ENCODE measurements at regions not wholly inside any gene's neighbourhood (a gene's known extent, or its start where the extent isn't known, plus 50 kb on each side); places are given as distances from the start of the nearest gene placed in this dataset.

DNA sequence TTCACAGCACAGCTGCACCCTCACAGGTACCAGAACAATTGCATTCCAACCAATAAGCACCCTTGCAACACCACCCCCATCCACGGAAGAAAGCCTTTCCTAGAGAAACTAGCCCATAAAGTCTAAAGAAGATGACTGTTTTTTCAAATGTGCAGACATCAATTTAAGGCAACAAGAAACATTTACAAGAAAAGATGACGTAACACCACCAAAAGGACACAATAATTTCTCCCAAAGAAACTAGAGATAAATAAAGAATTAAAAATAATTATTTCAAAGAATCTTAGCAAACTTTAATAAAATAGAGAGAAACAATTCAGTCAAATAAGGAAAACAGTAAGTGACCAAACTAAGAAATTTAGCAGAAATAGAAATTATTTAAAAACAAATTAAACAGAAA is 352.3 kb upstream of the ATXN7L3B start:
- TF ChIP-seq POLR2A (IDR thresholded peaks at IDR 0.05) (no peak), EP300 (IDR thresholded peaks at IDR 0.05) (no peak)
- TF ChIP-seq, protein P1, sequence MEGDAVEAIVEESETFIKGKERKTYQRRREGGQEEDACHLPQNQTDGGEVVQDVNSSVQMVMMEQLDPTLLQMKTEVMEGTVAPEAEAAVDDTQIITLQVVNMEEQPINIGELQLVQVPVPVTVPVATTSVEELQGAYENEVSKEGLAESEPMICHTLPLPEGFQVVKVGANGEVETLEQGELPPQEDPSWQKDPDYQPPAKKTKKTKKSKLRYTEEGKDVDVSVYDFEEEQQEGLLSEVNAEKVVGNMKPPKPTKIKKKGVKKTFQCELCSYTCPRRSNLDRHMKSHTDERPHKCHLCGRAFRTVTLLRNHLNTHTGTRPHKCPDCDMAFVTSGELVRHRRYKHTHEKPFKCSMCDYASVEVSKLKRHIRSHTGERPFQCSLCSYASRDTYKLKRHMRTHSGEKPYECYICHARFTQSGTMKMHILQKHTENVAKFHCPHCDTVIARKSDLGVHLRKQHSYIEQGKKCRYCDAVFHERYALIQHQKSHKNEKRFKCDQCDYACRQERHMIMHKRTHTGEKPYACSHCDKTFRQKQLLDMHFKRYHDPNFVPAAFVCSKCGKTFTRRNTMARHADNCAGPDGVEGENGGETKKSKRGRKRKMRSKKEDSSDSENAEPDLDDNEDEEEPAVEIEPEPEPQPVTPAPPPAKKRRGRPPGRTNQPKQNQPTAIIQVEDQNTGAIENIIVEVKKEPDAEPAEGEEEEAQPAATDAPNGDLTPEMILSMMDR (IDR thresholded peaks at IDR 0.05), result no peak
- WGBS, 2 donors, result 72 to 86% methylated on average over 2 of the region's 2 CpGs

DNA sequence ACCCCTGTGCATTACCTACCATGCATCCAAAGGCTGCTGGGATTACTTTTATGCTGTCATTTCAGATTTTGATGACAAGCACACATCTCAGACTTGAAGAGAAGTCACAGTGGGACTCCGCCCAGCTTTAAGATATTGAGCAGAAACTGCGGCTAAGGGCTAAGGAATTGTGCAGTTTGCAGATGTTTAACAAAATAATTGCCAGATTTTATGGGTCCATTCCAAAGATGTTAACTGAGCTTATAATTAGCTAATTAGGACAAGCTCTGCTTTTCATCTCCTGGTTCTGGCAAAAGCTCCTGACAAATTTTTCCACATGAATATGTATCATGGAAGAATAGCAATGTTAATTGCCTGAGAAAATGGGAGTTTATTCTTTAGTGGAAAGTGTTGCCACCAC is 344.4 kb upstream of the ATXN7L3B start:
- H3K36me3 ChIP-seq, result no peaks in the 10 kb centered on the region
- no peak for DNase-seq (ENCODE audit: low spot score in 2 of 2)
- no peak for TF ChIP-seq EP300 (IDR thresholded peaks at IDR 0.05)
- TF ChIP-seq, protein P1 (IDR thresholded peaks at IDR 0.05), result no peak
- TF ChIP-seq POLR2A (IDR thresholded peaks at IDR 0.05), result no peak
- no peaks in the 10 kb centered on the region for H3K27me3 ChIP-seq
- H3K27ac ChIP-seq, result no peak overlapping the region
- no peaks in the 10 kb centered on the region for H3K4me1 ChIP-seq
- no peaks in the 10 kb centered on the region for H3K9me3 ChIP-seq
- 80 to 88% methylated on average over 2 of the region's 2 CpGs for WGBS, 2 donors
- H3K4me3 ChIP-seq, result no peak overlapping the region

More for the DNA sequence above, 352.3 kb upstream of the ATXN7L3B start:
- Histone ChIP-seq H3K27me3 (no peaks in the 10 kb centered on the region), H3K36me3 (no peaks in the 10 kb centered on the region), H3K27ac (no peak overlapping the region), H3K9me3 (no peaks in the 10 kb centered on the region), H3K4me1 (no peaks in the 10 kb centered on the region), H3K4me3 (no peak overlapping the region)
- DNase-seq (ENCODE audit: low spot score in 2 of 2), result no peak

DNA sequence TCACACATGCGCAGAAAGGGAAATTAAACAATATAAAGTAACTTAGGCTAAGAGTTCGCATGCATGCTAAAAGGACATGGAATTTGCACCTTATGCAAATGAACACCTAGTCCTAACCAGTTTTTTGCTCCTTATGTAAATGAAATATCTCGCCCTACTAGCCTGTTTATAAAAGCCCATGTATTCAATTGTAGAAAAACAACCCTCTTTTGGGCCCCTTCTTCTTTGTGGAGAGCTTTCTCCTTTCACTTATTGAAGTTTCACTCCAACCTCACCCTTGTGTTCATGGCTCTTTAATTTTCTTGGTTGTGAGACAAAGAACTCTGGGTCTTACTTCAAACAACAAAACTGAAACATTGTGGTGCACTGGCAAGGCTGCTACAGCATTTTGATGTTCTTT is 333.4 kb upstream of the ATXN7L3B start:
- Histone ChIP-seq H3K27me3 (no peaks in the 10 kb centered on the region), H3K9me3 (no peaks in the 10 kb centered on the region), H3K4me3 (no peak overlapping the region), H3K36me3 (no peaks in the 10 kb centered on the region), H3K27ac (no peak overlapping the region), H3K4me1 (no peaks in the 10 kb centered on the region)
- TF ChIP-seq POLR2A (IDR thresholded peaks at IDR 0.05), result no peak
- TF ChIP-seq, protein P1 (IDR thresholded peaks at IDR 0.05), result no peak
- TF ChIP-seq EP300 (IDR thresholded peaks at IDR 0.05), result no peak
- no peak for DNase-seq (ENCODE audit: low spot score in 2 of 2)
- WGBS, 2 donors, result 88 to 91% methylated on average over 3 of the region's 3 CpGs

DNA sequence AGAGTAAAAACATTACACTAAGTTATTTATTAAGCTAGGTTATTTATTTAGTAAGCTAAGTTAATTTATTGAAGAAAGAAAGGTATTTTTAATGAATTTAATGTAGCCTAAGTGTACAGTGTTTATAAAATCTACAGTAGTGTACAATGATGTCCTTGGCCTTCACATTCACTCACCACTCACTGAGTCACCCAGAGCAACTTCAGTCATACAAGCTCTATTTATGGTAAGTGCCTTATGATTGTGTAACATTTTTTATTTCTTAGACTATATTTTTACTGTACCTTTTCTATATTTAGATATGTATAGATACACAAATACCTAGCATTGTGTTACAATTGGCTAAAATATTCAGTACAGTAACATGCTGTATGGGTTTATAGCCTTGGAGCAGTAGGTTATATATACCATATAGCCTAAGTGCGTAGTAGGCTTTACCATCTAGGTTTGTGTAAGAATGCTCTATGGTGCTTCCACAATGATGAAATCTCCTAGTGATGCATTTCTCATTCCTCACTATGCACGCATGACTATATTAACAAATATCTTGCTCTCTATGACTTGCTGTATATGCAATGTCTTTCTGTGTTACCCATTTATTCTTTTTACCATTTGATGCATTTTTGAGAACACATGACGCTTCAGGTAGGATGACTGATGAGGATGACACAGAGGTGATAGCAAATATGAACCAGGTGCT is 309.6 kb upstream of the ATXN7L3B start:
- TF ChIP-seq, protein P1 (IDR thresholded peaks at IDR 0.05), result no peak
- TF ChIP-seq EP300 (IDR thresholded peaks at IDR 0.05) (no peak), POLR2A (IDR thresholded peaks at IDR 0.05) (no peak)
- no peak for DNase-seq (ENCODE audit: low spot score in 2 of 2)
- H3K4me1 ChIP-seq, result no peaks in the 10 kb centered on the region
- H3K36me3 ChIP-seq, result no peaks in the 10 kb centered on the region
- H3K27me3 ChIP-seq, result no peaks in the 10 kb centered on the region
- H3K27ac ChIP-seq, result no peak overlapping the region
- WGBS, 2 donors, result 92 to 94% methylated on average over 3 of the region's 3 CpGs
- H3K9me3 ChIP-seq, result no peaks in the 10 kb centered on the region
- H3K4me3 ChIP-seq, result no peak overlapping the region

DNA sequence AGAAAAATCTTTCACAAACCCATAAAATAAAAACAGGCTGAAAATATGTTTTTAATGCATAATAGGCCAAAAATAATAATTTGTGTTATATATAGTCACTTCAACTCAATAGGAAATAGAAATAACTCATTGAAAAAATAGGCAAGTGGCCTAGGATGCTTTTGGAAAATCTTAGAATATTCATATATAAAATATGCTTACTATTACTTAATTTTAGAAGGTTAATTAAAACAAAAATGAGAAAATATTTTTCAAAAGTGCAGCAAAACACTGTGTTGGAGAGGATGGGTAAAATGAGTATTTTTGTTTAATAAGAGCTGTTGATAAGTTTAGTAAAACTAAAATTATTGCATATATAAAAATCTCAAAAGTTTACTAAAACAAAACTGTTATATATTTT is 308.0 kb upstream of the ATXN7L3B start:
- Histone ChIP-seq H3K4me3 (no peak overlapping the region), H3K9me3 (no peaks in the 10 kb centered on the region), H3K27ac (no peak overlapping the region), H3K36me3 (no peaks in the 10 kb centered on the region), H3K27me3 (no peaks in the 10 kb centered on the region), H3K4me1 (no peaks in the 10 kb centered on the region)
- no peak for DNase-seq (ENCODE audit: low spot score in 2 of 2)
- TF ChIP-seq POLR2A (IDR thresholded peaks at IDR 0.05), result no peak
- no peak for TF ChIP-seq EP300 (IDR thresholded peaks at IDR 0.05)
- TF ChIP-seq, protein P1 (IDR thresholded peaks at IDR 0.05), result no peak

All from tibial nerve (tissue), 4 donors.